Esophagus (tissue), 2 donors: ENCODE measurements at regions not wholly inside any gene's neighbourhood (a gene's known extent, or its start where the extent isn't known, plus 50 kb on each side); places are given as distances from the start of the nearest gene placed in this dataset.

Experiments
- H3K27ac ChIP-seq, 2 donors: one replicate each; pipeline ENCODE4 v1.5.1; 2013; ENCODE audit warnings: low read depth in 2 of 2, mild to moderate bottlenecking in 2 of 2, inconsistent platforms in 1 of 2, low read length in 1 of 2, moderate library complexity in 1 of 2
- H3K27me3 ChIP-seq, 2 donors: one replicate each; pipeline ENCODE4 v1.6.1; 2013; ENCODE audit warnings: low read length in 2 of 2, control low read depth in 1 of 2, mild to moderate bottlenecking in 1 of 2; ENCODE audit not compliant: insufficient read depth in 2 of 2, control insufficient read depth in 1 of 2
- H3K36me3 ChIP-seq, 2 donors: one replicate each; pipeline ENCODE4 v1.6.1; 2013; ENCODE audit warnings: low read length in 1 of 2; ENCODE audit not compliant: control insufficient read depth in 2 of 2, insufficient read depth in 2 of 2
- H3K4me1 ChIP-seq, 2 donors: one replicate each; pipeline ENCODE4 v1.6.1; 2013; ENCODE audit warnings: low read length in 1 of 2; ENCODE audit not compliant: control insufficient read depth in 2 of 2, insufficient read depth in 2 of 2
- H3K4me3 ChIP-seq, 2 donors: one replicate each; pipeline ENCODE4 v1.5.1; 2013; ENCODE audit warnings: low read length in 2 of 2, mild to moderate bottlenecking in 2 of 2, low read depth in 1 of 2, moderate library complexity in 1 of 2
- H3K9me3 ChIP-seq, 2 donors: one replicate each; pipeline ENCODE4 v1.6.1; 2013; ENCODE audit warnings: mild to moderate bottlenecking in 2 of 2, low read depth in 1 of 2, low read length in 1 of 2, moderate library complexity in 1 of 2; ENCODE audit not compliant: control insufficient read depth in 2 of 2, insufficient read depth in 1 of 2
- WGBS, 2 donors: extraction: QIAGEN DNeasy Blood & Tissue Kit; methylation state at CpG; one replicate each; pipeline ENCODE4 v1.1.7; 2013; 5-methylcytosine and 5-hydroxymethylcytosine counted together
- donor health status: healthy with polysubstance abuse.
- donor health status: Bipolar disorder and iron deficiency.

DNA sequence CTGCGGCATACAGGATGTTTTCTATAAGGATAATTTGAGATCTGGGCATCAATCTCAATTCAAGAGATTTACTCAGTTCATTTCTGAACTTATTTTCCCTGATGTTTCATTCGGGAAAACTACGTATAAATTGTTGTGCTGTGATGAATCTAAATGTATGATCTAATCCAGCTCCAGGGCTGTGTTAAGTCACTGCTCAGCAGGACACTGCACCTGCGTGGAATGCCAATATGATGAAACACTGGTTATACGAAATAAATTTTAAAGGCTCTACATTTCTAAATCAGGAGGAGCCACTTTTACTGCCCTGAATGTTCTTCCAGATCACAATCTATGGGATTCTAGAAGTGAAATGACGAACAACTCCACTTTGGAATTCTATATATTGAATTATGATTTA is 259.0 kb downstream of the HNMT start:
- Histone ChIP-seq H3K36me3 (no peaks in the 10 kb centered on the region), H3K27me3 (no peaks in the 10 kb centered on the region), H3K27ac (no peak overlapping the region), H3K4me3 (no peak overlapping the region), H3K4me1 (no peaks in the 10 kb centered on the region), H3K9me3 (no peaks in the 10 kb centered on the region)
- 78 to 85% methylated on average over 6 of the region's 6 CpGs for WGBS, 2 donors

DNA sequence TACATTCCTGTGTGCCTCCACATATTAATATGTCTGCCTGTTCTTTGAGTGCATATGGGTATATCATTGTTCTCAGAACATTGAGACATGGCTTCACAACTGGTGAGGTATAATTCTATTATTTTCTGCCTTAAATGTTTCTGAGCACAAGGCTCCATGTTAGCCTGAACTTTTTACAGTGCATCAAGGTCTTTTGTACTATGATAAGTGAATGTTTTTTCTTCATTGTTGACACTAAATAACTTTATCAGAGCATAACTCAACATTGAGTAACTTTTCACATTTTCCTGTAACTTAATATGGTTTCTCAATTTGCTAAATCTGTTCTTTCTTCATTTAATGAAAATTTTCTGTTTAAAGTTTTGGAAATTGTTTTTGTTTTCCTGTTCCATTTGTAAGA is 262.9 kb downstream of the HNMT start:
- H3K9me3 ChIP-seq, result no peaks in the 10 kb centered on the region
- H3K27me3 ChIP-seq, result no peaks in the 10 kb centered on the region
- no peaks in the 10 kb centered on the region for H3K36me3 ChIP-seq

DNA sequence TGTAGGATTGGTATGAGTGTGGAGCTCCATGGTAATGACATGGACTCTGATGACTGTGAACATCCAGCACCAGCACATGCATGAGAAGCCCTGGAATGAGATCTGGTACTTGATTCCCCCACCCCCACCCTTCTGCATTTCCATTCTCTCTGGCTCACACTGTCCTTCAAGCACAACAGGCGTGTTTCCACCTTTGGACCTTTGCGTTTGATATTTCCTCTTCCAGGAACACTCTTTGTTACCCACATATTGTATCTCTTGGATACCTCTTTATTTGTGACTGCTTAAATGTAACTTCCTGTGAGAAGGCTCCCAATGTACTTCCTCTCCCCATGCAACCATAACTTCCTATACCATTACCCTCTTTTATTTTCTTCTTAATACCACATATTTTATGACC is 263.8 kb downstream of the HNMT start:
- H3K27ac ChIP-seq, result no peak overlapping the region
- 76 to 88% methylated on average over 2 of the region's 2 CpGs for WGBS, 2 donors
- no peaks in the 10 kb centered on the region for H3K27me3 ChIP-seq

More for the DNA sequence above, 262.9 kb downstream of the HNMT start:
- no peak overlapping the region for H3K27ac ChIP-seq
- no peak overlapping the region for H3K4me3 ChIP-seq
- no peaks in the 10 kb centered on the region for H3K4me1 ChIP-seq

DNA sequence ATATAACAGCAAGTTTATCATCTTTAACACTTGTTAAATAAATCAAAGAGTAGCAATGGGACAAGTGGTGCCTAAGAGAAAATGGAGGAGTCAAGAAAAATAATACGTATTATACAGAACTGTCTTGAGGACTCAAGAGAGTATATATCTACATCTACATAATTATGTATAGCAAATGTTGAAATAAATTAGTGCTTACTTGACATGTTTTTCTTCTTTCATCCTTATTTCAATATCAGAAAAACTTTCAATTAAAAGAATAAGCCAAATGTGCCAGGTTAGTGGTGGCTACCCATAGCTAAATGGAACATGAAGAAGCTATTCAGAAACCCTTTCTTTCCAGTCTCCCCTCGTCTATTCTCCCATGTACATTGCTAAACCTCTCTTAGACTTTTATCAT is 267.3 kb upstream of the SPOPL start:
- Histone ChIP-seq H3K27ac (no peak overlapping the region), H3K4me3 (no peak overlapping the region), H3K36me3 (no peaks in the 10 kb centered on the region), H3K27me3 (no peaks in the 10 kb centered on the region), H3K9me3 (no peaks in the 10 kb centered on the region), H3K4me1 (no peaks in the 10 kb centered on the region)
- 79 to 92% methylated on average over 2 of the region's 2 CpGs for WGBS, 2 donors

More for the DNA sequence above, 263.8 kb downstream of the HNMT start:
- Histone ChIP-seq H3K9me3 (no peaks in the 10 kb centered on the region), H3K4me1 (no peaks in the 10 kb centered on the region), H3K36me3 (no peaks in the 10 kb centered on the region), H3K4me3 (no peak overlapping the region)

DNA sequence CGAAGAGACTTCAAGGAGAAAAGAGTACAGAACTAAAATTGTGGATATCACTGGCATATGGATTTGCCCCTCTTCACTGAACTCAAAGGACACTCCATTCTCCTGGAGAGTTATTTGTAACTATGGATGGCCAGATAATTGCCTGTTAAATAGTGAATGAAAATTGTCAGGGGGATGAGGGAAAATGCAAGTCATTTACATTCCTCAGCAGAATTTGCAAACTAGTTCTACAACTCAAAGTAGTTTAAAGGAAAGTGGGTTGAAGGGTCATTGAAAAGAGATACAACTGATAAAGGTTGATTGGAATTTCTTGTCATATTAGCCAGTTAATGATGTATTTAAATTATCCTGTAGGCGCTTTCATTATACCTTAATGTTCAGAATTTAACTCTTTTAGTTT is 266.5 kb upstream of the SPOPL start:
- Histone ChIP-seq H3K9me3 (no peaks in the 10 kb centered on the region), H3K4me1 (no peaks in the 10 kb centered on the region), H3K27me3 (no peaks in the 10 kb centered on the region), H3K4me3 (no peak overlapping the region), H3K27ac (no peak overlapping the region), H3K36me3 (no peaks in the 10 kb centered on the region)
- 91 to 93% methylated on average over 2 of the region's 2 CpGs for WGBS, 2 donors

DNA sequence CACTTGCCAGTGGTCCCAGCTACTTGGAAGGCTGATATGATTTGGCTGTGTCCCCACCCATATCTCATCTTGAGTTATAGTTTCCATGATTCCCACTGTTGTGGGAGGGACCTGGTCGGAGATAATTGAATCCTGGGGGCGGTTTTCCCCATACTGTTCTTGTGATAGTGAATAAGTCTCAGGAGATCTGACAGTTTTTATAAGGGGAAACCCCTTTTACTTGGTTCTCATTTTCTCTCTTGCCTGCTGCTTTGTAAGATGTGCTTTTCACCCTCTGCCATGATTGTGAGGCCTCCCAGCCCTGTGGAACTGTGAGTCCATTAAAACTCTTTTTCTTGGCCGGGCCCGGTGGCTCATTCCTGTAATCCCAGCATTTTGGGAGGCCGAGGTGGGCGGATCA is 265.4 kb upstream of the SPOPL start:
- Histone ChIP-seq H3K36me3 (no peaks in the 10 kb centered on the region), H3K4me3 (no peak overlapping the region), H3K9me3 (no peaks in the 10 kb centered on the region), H3K27ac (no peak overlapping the region), H3K4me1 (no peaks in the 10 kb centered on the region), H3K27me3 (no peaks in the 10 kb centered on the region)
- WGBS, 2 donors, result 94 to 96% methylated on average over 6 of the region's 6 CpGs

DNA sequence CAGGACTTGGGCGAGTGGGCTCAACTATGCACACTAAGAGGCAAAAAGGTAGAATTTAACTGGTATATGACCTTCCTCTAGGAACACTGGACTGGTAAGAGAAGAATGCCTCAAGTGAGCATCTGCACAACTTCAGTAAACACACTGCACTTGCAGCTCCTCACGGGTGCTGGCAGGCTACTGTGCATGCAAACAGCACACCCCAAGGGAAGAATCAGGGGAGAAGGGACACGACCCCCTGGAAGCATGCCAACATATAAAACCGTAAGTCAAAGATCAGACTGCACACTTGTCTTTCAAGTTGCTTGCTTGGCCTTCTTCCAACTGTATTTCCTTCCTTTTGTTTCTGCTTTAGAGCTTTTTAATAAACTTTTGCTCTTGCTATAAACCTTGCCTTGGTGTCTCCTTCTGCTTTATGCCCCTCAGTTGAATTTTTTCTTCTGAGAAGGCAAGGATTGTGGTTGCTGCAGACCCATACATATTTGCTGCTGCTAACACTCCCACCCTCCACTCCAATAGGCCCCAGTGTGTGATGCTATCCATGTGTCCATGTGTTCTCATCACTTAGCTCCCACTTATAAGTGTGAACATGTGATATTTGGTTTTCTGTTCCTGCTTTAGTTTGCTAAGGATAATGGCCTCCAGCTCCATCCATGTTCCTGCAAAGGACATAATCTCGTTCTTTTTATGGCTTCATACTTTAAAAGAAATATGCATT is 263.7 kb upstream of the SPOPL start:
- H3K27ac ChIP-seq, result no peak overlapping the region
- H3K4me1 ChIP-seq, result no peaks in the 10 kb centered on the region
- H3K27me3 ChIP-seq, result no peaks in the 10 kb centered on the region
- H3K36me3 ChIP-seq, result no peaks in the 10 kb centered on the region
- H3K4me3 ChIP-seq, result no peak overlapping the region
- WGBS, 2 donors, result 27 to 38% methylated on average over 5 of the region's 5 CpGs
- no peaks in the 10 kb centered on the region for H3K9me3 ChIP-seq

DNA sequence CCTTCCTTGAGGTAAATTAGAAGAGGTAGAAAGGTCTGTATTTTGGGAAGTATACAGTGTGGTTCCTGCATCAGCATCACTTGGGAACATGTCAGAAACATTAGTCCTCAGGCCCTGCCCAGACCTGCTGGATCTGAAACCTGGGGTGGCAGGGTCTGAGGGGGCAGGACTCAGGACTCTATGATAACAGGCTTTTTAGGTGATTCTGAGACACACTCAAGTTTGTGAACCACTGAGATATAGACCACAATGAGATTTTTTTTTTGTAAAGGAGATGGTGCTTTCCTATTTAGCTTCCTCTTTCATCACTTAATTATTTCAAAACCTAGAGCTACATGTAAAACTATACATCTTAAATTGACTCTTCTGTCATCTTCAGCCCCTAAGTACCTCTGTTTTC is 262.7 kb upstream of the SPOPL start:
- Histone ChIP-seq H3K4me1 (no peaks in the 10 kb centered on the region), H3K9me3 (no peaks in the 10 kb centered on the region), H3K27me3 (no peaks in the 10 kb centered on the region), H3K36me3 (no peaks in the 10 kb centered on the region), H3K27ac (no peak overlapping the region), H3K4me3 (no peak overlapping the region)

DNA sequence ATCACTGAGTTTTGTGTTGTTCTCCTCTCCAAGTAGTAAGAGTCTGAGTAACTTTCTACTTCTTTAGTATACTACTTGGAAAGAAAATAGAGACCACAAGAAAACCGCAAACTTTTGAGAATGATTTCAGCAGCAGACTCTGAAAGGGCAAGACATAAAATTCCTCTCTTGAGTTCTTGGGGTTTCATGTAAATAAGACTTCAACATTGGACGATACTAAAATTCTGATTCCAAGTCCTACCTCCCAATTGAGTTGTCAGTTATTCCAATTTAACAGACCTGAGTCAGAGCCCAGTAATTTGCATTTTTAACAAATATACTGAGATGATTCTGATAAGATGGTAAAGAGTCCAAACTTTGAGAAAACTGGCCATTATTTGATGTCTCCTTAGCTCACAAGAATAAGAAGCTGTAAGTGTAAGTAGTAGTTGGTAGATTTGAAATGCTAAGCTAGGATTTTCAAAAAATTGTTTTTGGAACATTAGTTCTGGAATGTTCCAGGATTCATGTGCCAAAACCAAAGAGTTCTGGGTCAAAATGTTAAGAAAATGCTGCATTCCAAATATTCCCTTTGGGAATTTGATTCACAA is 261.6 kb upstream of the SPOPL start:
- Histone ChIP-seq H3K4me1 (no peaks in the 10 kb centered on the region), H3K27me3 (no peaks in the 10 kb centered on the region), H3K27ac (no peak overlapping the region), H3K9me3 (no peaks in the 10 kb centered on the region), H3K4me3 (no peak overlapping the region), H3K36me3 (no peaks in the 10 kb centered on the region)
- 65 to 77% methylated on average over 2 of the region's 2 CpGs for WGBS, 2 donors

DNA sequence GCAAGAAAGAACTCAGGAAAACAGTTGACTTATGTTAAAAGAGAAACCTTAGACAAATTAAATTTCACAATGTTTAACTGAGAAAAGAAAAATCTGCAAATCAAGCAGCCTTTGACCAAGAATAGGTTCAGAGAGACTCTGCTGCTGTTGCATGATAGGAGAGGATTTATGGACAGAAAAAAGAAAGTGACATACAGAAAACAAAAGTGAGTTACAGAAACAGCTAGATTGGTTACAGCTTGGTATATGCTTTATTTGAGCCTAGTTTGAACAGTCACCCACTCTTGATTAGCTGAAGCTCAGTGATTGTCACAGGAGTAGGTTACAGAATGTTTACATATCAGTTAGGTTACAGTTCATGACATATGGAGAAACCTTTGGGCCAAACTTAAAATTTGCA is 258.2 kb upstream of the SPOPL start:
- no peaks in the 10 kb centered on the region for H3K4me1 ChIP-seq
- no peaks in the 10 kb centered on the region for H3K9me3 ChIP-seq
- H3K4me3 ChIP-seq, result no peak overlapping the region
- no peaks in the 10 kb centered on the region for H3K36me3 ChIP-seq
- no peak overlapping the region for H3K27ac ChIP-seq
- H3K27me3 ChIP-seq, result no peaks in the 10 kb centered on the region
